Stimulated activated CD8-positive, alpha-beta memory T cell treated with anti-CD3 and anti-CD28 coated beads, Interleukin-12 subunit alpha, Interleukin-12 subunit beta, amount 100 ng/mL, for 4 hours (primary cell): ENCODE measurements at regions not wholly inside any gene's neighbourhood (a gene's known extent, or its start where the extent isn't known, plus 50 kb on each side); places are given as distances from the start of the nearest gene placed in this dataset.

ENCODE experiments used
- DNase-seq: peaks from one replicate; pipeline ENCODE4 v3.0.0-alpha.2; 2020; ENCODE audit warnings: low read depth

DNA sequence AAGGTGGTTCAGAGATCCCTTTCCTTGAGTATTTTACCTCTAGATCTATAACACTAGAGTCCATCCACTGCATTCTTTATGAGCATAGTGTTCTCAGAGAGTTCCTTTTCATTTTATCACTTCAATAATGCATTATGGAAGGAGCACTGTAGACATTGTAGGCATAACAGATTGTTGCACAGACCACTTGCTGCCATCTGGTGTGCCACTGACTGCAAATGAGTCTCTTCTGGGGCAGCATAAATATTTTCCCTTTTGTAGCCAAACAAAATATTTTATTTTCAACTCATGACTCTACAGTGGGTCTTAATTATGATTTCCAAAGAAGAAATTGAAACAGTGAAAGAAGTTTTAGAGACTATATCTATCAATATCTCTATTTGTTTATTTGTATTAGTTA is 290.4 kb downstream of the OLFM3 start:
- no peak for DNase-seq

DNA sequence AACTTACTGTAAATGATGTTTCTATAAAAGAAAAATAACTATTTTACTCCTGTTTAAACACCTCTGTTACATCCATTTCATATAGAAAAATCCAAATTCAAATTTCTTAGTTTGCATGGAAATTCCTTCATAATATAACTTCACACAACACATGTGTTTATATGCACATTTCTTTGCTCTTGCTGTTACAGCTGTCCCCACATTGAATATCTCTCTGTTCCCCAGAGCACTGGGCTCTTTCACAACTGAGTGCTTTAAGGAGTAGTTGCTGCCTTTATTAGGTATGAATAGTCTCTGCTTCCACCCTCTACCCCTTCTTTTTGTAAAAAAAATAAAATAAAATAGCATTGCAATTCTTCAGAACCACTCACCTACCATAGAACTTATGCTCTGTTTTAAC is 287.0 kb downstream of the OLFM3 start:
- DNase-seq: no peak

DNA sequence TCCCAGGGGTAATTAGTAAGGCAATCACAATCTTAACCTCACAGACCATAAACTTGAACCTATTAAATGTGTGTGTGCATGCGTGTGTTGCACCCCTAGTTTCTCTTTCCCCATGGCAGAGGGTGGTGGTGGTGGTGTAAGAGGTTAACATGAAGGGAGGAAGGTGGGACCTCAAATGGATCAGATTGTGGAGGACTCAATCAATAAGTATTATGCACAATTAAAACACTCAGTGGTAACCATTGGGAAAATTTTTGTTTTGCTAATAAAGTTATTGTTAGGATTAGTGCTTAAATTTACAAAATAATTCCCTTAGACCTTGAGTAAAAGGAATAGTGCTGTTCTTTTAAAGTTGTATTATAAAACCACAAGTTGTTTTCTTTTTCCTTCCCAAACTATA is 283.0 kb downstream of the OLFM3 start:
- DNase-seq: no peak

DNA sequence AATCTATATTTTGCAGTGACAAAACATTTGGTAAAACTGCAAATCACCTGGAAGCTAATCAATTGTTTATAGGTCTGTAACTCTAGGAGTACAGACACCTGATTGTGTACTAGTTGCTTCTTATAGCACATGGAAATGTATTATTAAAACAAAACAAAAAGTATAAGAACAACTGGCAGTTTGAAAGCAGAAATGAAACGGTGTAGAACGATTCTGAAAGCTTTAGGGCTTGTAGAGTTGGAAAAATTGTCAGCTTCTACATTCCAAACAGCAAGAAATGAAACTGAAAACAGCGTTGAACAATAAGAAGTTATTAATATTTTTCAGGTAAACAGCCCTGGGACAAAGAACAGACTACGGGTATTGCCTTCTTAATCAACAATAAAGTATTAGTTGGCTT is 273.3 kb downstream of the OLFM3 start:
- DNase-seq: no peak

DNA sequence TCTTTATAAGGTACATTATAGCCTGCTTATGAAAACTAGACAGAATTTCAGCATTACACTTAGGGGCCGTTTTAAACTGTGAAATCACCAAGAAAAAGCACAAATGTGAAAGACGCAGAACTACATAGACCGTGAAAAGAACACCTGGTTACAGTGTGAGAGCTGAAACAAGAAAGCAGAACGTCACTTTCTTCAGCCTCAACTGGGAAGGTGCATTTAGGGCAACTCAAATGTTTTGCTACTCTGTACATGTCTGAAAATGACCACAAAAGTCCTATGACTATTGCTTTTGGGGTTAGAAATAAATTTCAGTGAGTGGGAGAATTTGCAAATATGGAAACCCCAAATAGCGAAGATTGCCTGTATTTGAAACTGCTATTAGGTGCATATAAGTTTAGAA is 268.7 kb downstream of the OLFM3 start:
- no peak for DNase-seq

DNA sequence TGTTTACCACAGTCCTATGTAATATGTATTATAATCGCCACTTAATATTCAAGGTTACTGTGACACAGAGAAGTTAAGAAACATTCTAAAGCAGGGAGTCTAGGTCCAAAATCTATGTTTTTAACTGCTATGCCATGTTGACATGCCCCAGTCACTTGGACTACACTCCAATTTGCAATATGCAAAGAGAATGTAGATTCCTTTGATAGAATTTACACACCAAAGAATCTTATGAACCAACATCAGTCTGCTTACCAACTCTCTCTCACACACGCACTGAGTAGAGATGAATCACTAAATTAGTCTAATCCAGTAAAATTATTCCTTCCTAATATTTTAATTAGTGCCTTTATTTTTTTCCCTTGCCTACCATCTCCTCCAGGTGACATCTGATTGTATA is 266.2 kb downstream of the OLFM3 start:
- no peak for DNase-seq

DNA sequence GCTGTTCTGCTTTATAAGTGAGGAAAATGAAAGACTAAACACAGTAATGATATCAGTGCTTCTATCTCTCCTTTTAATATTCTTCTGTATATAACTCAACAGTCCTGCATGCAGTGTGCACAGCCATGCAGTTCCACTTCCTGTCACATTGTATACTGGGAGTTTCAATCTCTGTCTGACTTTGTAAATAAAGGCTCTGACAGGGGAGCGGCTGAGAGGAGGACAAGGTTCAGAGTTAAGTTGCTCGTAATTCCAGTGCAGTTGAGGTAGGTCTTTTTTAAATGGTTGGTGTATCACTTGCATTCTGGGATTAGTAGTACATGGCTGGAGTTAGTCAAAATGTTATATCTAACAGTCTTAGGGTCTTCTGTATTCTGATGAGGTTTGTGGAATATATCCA is 264.5 kb downstream of the OLFM3 start:
- no peak for DNase-seq

DNA sequence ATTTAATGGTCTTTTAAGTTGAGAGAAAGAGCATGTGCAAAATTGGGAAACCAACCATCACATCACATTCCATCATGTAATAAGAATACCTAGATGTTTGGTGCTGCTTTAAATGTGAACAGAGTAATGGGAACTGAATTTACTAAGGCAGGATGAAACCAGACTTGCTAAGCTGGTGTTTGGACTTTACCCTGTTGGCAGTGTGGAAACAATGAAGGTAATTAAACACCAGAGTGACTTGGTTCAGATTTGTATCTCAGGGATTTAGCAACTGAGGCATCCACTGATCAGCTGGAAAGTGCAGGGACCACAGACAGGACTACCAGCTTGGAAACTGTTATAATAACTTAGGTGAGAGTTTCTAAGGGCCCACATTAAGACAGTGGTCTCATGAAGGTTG is 263.4 kb downstream of the OLFM3 start:
- no peak for DNase-seq

DNA sequence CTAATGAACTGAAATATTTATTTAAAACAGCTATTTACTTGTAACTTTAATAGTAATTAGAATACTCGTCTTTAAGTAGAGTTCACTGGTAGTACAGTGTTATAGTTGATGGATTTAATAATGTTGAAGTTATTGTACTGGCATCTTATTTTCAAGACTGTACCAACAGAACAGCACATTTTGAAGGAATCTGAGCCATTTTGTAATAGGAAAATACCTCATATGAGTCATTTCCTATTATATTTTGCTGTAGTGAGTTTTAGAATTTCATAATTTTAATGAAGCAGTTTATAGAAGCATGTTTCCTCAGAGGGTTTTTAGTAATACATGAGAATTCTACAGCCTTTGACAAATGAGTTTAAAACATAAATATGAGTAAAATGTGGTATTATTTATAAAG is 258.3 kb downstream of the OLFM3 start:
- no peak for DNase-seq

DNA sequence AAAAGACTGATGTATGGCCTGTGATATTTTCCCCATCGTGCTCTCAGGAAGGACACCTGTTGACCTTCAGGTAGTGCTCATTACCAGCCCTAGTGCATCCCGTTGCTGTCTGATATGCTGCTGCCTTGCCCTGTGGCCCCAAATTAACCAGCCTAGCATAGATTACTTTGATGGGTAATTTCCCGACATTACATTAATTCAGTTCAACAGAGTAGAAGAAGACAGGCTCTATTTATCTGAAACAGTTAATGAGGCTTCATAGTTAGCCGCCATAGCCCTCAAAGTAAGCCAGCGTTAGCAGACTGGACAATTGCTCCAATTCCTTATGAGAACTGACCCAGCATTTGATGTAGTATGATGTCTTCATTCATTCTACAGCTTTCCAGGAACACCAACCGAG is 257.6 kb downstream of the OLFM3 start:
- DNase-seq: no peak

DNA sequence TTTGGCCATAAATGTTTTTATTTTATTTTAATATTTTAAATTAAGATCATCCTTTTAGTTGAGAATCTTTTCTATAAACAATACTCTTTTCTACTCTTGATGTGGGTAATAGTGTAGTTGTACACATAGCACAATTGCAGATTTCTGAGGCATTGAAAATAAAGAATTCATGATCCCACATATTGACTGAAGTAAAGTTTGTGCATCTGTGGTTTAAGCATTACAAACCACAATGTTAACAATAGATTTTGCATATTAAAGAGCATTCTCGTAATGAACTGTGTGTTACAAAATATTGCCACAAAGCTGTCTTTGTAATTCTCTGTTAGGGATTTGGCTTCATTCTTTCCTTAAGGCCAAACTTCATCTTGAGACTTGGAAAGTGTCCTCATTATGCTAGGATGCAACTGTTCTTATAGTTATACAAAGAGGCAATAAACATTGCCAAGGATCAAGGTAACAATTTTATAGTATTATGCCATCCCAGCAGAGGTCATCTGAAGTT is 256.8 kb downstream of the OLFM3 start:
- DNase-seq: no peak

DNA sequence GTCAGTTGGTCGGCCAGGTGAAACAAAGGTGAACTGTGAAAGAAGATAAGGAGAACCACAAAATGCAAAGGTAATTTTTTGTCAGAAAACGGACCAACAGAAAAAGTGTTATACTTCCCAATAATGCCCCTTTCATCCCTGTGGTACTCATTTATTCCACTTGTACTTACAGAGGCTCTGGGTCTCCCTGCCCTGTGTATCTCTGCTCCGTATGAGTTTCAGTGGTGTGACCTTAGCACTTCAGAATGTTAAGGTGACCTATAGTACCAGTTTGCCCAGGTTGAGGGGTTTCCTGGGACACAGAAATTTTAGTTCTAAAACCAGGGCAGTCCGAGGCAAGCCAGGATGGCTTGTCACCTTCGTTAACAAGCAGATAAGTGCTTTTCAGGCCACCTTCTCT is 254.8 kb downstream of the OLFM3 start:
- DNase-seq: no peak

DNA sequence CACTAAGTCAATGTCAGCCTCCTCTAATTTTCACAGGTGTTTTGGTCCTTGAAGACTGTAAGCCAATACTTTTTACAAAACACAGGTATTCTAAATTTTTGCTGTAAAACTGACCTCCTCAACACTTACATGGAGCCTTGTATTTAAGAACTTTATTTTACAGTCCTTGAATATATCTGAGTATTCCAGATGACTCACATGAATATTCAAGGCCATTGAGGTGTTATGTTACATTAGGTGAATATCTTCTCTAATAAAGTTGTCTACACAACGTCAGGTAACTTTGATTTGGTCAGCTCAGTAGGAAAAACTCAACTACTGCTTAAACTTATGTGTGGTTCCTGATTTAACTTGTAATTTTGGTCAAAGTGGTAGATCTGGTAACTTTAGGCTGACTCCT is 254.2 kb downstream of the OLFM3 start:
- DNase-seq: no peak

DNA sequence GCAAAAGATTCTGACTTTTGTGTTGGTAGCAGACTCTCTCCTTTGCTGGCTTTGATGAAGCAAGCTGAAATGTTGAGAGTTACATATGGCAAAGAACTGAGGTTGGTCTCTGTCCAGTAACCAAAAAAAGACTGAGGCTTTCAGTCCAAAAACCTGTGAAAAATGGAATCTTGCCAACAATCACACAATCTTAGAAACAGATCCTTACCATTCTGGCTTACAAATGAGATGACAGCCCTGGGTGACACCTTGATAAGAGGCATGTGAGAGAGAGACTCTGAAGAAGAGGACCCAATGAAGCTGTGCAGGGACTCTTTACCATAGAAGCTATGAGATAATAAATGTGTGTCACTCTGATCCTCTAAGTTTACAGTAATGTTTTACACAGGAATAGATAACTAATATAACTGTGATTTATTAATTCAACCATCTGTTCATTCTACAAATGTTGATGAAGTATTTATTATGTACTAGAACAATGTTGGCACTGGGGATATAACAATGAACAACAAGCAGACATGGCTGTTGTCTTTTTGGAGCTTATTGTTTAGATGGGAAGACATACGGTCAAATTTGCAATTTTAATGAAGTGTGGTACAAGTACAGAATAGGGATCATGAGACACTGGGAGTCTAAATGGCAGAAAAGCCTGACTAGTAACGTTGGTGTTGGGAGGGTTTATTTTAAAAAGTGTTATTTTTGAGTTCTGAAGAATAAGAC is 251.0 kb downstream of the OLFM3 start:
- no peak for DNase-seq

DNA sequence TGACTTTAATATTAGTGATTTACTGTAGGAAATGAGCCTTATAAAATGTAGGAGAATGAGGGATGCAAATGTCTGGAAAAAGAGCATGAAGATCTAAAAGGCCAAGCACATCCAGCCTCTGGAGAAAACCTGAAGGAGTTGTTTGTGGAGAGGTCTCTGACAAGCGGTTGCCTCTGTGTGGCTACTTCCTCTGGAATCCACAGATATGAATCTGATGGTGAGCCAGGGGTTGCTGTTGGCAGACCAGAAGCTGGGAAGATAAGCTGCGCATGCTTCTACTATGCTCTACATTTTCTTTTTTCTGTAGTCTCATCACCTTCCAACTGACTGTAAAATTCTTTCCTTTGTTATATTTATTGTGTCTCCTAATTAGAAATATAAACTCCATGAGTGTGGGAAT is 248.6 kb downstream of the OLFM3 start:
- DNase-seq: no peak
